Ectodermal cell (in vitro differentiated cells): ENCODE measurements at regions not wholly inside any gene's neighbourhood (a gene's known extent, or its start where the extent isn't known, plus 50 kb on each side); places are given as distances from the start of the nearest gene placed in this dataset.

Experiments
- H3K27ac ChIP-seq: 2 replicates; pipeline ENCODE4 v1.7.0; 2013; ENCODE audit warnings: mild to moderate bottlenecking, low read depth, low read length; ENCODE audit not compliant: insufficient read depth, poor library complexity, severe bottlenecking
- H3K27me3 ChIP-seq: 2 replicates; pipeline ENCODE4 v1.7.0; 2013; ENCODE audit warnings: mild to moderate bottlenecking, low read length; ENCODE audit not compliant: insufficient read depth, control insufficient read depth, poor library complexity, severe bottlenecking
- H3K36me3 ChIP-seq: one replicate; pipeline ENCODE4 v1.7.0; 2013; ENCODE audit warnings: low read length; ENCODE audit not compliant: control insufficient read depth, insufficient read depth
- H3K4me1 ChIP-seq: one replicate; pipeline ENCODE4 v1.7.0; 2013; ENCODE audit warnings: low read length; ENCODE audit not compliant: control insufficient read depth, insufficient read depth
- H3K4me3 ChIP-seq: 2 replicates; pipeline ENCODE4 v1.7.0; 2013; ENCODE audit warnings: low read depth, low read length, control low read depth; ENCODE audit not compliant: insufficient read depth
- H3K9me3 ChIP-seq: 2 replicates; pipeline ENCODE4 v1.7.0; 2013; ENCODE audit warnings: mild to moderate bottlenecking, low read length, moderate library complexity; ENCODE audit not compliant: control insufficient read depth
- WGBS, 2 experiments: methylation state at CpG; one replicate each; pipeline ENCODE4 v1.1.7; 2013; ENCODE audit warnings: missing lambda C conversion rate in 2 of 2; 5-methylcytosine and 5-hydroxymethylcytosine counted together

DNA sequence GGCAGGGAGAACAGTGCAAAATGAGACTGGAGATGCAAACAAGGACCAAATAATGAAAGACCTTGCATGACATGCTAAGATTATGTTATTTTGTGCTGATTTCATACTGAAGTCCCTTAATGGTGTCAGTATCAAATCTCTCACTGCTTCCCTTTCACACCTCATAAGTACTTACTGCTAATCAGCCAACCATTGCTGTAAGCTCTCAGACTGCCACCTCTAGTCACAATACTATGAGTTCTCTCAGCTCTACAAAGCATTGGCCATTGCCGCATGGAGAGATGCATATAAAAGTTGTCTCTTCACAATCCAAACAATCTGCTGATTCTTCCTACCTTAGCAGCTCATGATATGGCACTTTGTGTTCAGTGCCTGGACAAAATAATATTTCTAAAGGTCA, 375.4 kb downstream of the LTN1 start:
- Histone ChIP-seq H3K27me3 (no peaks in the 10 kb centered on the region), H3K36me3 (no peaks in the 10 kb centered on the region), H3K27ac (no peak overlapping the region), H3K4me3 (no peak overlapping the region), H3K4me1 (no peaks in the 10 kb centered on the region), H3K9me3 (no peaks in the 10 kb centered on the region)
- WGBS, 2 experiments: 100% methylated on average over 1 of the region's 1 CpG

DNA sequence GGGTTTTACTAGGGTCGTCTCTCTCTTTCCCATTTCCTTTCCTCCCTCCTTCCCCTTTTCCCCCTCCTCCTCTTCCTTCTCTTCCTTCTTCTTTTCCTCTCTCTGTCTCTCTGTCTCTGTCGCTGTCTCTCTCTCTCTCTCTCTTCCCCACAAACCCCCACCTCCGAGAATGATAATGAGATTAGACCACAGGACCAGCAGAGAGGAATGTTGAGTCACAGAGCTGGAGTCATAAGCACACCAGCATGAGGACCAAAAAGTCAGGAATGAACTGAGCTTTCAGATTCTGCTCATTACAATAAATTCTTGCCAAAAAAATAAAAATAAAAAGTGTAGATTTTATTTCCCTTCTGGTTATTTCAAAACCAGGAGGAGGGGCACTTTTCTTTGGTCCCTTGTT, 377.4 kb downstream of the LTN1 start:
- no peaks in the 10 kb centered on the region for H3K9me3 ChIP-seq
- no peaks in the 10 kb centered on the region for H3K36me3 ChIP-seq
- no peak overlapping the region for H3K27ac ChIP-seq
- H3K4me3 ChIP-seq: no peak overlapping the region
- H3K4me1 ChIP-seq: no peaks in the 10 kb centered on the region
- H3K27me3 ChIP-seq: no peaks in the 10 kb centered on the region
- whole genome bisulfite sequencing, 2 experiments: 71 to 83% methylated on average over 2 to 3 of the region's 3 CpGs

DNA sequence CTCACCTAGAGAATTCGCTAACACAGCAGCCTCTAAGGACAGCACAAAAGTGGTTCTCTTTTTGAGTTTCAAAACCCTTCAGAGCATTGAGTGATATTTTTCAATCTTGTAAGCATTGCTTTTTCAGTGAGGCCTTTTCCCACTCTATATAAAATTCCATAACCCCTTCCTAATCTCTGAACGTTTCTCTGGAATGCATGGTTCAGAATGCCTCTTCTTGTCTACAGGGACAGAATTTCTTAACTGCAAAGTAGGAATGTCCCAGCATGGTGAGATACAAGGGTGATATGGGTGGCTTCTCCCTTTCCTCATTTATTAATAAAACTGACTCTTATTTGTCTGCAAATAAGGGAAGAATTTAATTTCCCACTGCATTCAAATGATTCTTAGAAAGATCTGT, 377.9 kb downstream of the LTN1 start:
- H3K27me3 ChIP-seq: no peaks in the 10 kb centered on the region
- no peak overlapping the region for H3K27ac ChIP-seq
- H3K36me3 ChIP-seq: no peaks in the 10 kb centered on the region
- no peaks in the 10 kb centered on the region for H3K9me3 ChIP-seq
- 79 to 88% methylated on average over 2 of the region's 2 CpGs for WGBS, 2 experiments
- no peak overlapping the region for H3K4me3 ChIP-seq
- H3K4me1 ChIP-seq: no peaks in the 10 kb centered on the region

DNA sequence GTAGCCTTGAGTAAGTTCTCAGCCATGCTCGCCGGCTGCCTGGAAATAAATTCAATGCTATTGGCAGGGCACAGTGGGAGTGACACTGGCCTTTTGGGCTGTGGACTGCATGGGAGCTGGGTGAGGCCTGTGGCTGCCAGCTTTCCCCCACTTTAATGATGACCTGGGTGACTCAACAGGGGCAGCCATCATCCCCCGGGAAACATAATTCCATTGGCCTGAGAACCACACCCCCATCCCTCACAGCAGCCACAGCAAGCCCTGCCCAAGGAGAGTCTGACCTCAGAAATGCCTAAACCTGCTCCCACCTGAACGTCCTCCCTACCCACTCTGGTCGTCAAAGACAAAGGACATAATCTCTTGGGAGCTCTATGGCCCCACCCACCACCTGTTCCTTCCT, 384.0 kb downstream of the LTN1 start:
- WGBS, 2 experiments: 91 to 93% methylated on average over 5 of the region's 5 CpGs
- Histone ChIP-seq H3K27me3 (no peaks in the 10 kb centered on the region), H3K9me3 (no peaks in the 10 kb centered on the region), H3K36me3 (no peaks in the 10 kb centered on the region), H3K27ac (no peak overlapping the region), H3K4me3 (no peak overlapping the region), H3K4me1 (no peaks in the 10 kb centered on the region)

DNA sequence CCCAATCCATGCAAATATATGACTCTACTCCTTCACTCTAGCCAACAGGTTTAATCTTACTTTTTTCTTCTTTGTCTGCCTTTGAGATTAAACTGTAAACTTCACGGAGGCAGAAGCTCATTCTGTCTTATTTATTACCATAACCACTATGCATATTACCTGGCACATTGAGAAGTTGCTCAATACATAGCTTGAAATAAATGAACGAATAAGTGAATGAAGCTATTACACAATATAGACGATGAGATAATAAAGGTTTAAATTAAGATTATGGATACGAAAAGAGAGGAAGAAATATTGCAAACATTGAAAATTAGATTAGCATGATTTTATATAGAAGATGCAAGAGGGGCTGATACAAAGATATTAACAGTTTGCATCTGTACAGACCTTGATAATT, 385.1 kb downstream of the LTN1 start:
- no peak overlapping the region for H3K27ac ChIP-seq
- H3K9me3 ChIP-seq: no peaks in the 10 kb centered on the region
- no peaks in the 10 kb centered on the region for H3K4me1 ChIP-seq
- no peak overlapping the region for H3K4me3 ChIP-seq
- no peaks in the 10 kb centered on the region for H3K27me3 ChIP-seq
- no peaks in the 10 kb centered on the region for H3K36me3 ChIP-seq
- WGBS, 2 experiments: 79 to 81% methylated on average over 4 of the region's 4 CpGs

DNA sequence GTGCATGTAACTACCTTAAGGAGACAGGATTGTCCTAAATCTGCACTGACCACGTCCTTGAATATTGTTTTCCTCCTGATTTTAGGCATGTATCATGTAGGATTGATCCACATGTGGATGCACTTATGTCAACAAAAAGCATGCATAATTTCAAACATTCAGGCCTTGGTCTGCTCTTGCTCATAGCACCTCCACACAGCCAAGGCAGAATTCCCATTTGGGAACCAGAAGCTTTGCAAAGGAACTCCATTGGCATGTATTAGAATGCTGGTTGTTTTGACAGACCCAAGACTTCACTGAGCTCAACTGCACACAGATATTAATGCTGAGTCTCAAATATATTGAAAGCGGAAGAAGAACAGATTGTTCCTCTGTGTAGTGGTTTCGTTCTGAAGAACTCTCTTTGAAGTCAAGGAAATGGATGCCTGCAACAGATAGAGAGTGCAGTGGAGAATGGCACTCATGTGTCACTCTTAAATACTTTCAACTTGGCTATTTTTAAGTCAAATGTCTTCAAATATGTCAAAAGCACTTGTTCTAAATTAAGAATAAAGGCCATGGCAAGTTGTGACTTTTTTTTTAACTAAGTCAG, 387.6 kb downstream of the LTN1 start:
- 86 to 95% methylated on average over 3 of the region's 3 CpGs for WGBS, 2 experiments
- Histone ChIP-seq H3K4me1 (no peaks in the 10 kb centered on the region), H3K9me3 (no peaks in the 10 kb centered on the region), H3K27me3 (no peaks in the 10 kb centered on the region), H3K27ac (no peak overlapping the region), H3K36me3 (no peaks in the 10 kb centered on the region), H3K4me3 (no peak overlapping the region)

DNA sequence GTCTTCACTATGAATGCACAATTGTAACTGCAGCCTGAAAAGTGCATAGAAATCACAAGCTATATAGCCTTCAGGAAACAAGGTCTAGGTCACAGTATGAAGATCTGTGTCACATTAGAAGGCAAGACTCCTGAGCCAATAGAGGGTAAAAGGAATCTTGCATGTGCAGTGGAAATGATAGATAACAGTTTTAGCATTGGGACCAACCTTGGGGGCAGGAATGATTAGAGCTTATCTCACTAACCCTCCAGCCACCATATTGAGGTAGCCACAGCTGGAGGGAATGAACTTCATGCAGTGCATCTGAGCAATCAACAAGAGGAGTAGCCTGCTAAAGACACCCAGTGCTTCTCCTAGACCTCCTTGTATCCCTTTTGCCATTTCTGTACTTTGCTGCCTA, 390.1 kb downstream of the LTN1 start:
- no peak overlapping the region for H3K27ac ChIP-seq
- no peaks in the 10 kb centered on the region for H3K27me3 ChIP-seq
- no peaks in the 10 kb centered on the region for H3K9me3 ChIP-seq
- no peak overlapping the region for H3K4me3 ChIP-seq
- H3K4me1 ChIP-seq: no peaks in the 10 kb centered on the region
- H3K36me3 ChIP-seq: no peaks in the 10 kb centered on the region

DNA sequence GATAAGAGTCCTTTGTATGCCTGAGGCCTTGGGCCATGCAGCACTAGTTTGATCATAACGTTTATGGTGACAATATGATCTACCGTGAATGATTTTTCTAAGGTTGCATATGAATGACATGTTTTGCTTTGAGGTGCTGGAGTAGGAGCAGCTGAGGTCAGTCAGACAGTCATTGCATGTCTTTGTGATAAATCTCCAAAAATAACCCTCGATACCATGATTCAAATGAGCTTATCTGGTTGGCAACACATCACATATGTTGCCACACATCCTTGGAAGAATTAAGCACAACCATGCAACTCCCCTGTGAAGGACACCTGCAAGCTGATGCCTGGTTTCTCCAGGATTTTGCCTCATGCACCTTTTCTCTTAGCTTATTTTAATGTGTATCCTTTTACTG, 394.5 kb downstream of the LTN1 start:
- no peak overlapping the region for H3K27ac ChIP-seq
- no peaks in the 10 kb centered on the region for H3K27me3 ChIP-seq
- 95% methylated on average over 3 of the region's 3 CpGs for WGBS, 2 experiments
- H3K36me3 ChIP-seq: no peaks in the 10 kb centered on the region
- no peaks in the 10 kb centered on the region for H3K4me1 ChIP-seq
- no peak overlapping the region for H3K4me3 ChIP-seq
- H3K9me3 ChIP-seq: no peaks in the 10 kb centered on the region

DNA sequence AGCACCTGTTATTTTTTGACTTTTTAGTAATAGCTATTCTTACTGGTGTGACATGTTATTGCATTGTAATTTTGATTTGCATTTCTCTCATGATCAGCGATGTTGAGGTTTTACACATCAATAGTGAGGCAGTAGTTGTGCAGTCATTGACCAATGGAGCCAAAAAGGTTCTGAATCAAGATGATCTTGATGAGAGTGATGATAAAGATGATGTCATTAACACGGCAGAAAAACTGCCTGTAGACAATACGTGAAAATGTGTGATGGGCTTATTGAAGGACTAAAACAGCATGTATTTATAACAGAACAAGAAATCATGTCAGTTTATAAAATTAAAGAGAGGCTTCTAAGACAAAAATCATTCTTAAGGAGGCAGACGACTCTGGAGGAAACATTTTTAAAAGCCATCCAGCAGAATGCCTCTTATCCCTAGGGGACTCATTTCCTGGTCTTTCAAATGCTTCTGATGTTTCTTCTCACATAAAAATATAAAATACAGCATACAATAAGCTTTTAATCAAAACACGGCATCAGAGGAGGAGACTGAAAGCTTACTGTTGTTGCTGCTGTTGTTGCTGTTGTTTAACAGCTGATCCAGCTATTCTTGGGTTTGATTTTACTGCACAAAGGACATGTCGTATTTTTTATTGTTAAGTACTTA, 400.3 kb downstream of the LTN1 start:
- no peak overlapping the region for H3K4me3 ChIP-seq
- no peaks in the 10 kb centered on the region for H3K36me3 ChIP-seq
- H3K9me3 ChIP-seq: no peaks in the 10 kb centered on the region
- 83 to 87% methylated on average over 5 to 6 of the region's 6 CpGs for WGBS, 2 experiments
- no peak overlapping the region for H3K27ac ChIP-seq
- no peaks in the 10 kb centered on the region for H3K27me3 ChIP-seq
- no peaks in the 10 kb centered on the region for H3K4me1 ChIP-seq

DNA sequence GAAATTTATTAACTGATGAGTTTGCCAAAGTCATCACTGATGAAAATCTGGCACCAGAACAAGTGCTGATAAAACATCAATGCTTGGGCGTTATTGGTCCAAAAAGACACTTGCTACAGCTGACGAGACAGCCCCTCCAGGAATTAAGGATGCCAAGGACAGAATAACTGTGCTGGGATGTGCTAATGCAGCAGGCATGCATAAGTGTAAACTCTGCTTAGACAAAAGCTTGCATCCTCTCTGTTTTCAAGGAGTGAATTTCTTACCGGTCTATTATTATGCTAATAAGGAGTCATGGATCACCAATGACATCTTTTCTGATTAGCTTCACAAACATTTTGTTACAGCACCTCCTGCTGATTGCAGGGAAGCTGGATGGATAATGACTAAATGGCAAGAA, 402.0 kb downstream of the LTN1 start:
- H3K4me3 ChIP-seq: no peak overlapping the region
- H3K4me1 ChIP-seq: no peaks in the 10 kb centered on the region
- H3K27ac ChIP-seq: no peak overlapping the region
- H3K9me3 ChIP-seq: no peaks in the 10 kb centered on the region
- H3K36me3 ChIP-seq: no peaks in the 10 kb centered on the region
- WGBS, 2 experiments: 55 to 57% methylated on average over 3 of the region's 3 CpGs
- no peaks in the 10 kb centered on the region for H3K27me3 ChIP-seq

DNA sequence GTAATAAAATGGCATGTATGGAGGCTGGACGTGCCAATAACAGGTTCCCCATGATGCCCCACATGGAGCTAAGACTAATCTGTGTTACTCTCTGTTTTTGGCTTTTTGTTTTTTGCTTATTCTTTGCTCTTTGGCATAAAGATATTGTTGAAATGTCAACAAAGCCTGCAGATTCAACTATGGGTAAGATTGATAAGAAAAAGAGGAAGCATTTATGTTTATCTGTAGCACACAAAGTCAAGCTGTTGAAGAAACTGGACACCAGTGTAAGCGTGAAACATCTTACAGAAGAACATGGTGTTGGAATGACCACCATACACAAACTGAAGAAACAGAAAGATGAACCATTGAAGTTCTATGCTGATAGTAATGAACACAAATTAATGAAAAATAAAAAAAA, 402.7 kb downstream of the LTN1 start:
- 78% methylated on average over 2 of the region's 2 CpGs for WGBS, 2 experiments

More for the DNA sequence above, 402.7 kb downstream of the LTN1 start:
- Histone ChIP-seq H3K27ac (no peak overlapping the region), H3K36me3 (no peaks in the 10 kb centered on the region), H3K4me3 (no peak overlapping the region), H3K9me3 (no peaks in the 10 kb centered on the region), H3K27me3 (no peaks in the 10 kb centered on the region), H3K4me1 (no peaks in the 10 kb centered on the region)
